ENCODE measurements at regions not wholly inside any gene's neighbourhood (a gene's known extent, or its start where the extent isn't known, plus 50 kb on each side); places are given as distances from the start of the nearest gene placed in this dataset.

DNA sequence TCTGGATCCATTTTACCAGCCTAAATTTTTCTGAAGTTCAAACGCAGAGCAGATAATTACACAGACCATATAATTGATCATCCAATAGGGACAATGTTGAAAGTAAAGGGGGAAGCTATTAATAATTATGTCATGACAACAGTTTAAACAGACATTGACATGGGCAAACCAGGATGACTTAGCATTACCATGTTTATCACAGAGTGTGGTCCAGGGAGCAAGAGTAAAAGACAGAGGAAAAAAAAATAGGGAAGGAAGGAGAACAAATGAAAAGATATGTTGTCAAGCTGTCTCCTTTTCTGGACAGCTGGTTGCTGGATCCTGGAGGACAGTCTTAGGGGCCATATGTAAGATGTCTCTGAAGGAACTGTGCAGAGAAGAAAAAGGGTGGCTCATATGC lies 69.4 kb upstream of the FBXL4 start:
- TF ChIP-seq POLR2A (IDR thresholded peaks at IDR 0.05) (no peak), POLR2AphosphoS5 (IDR thresholded peaks at IDR 0.05) (no peak)
